Body of pancreas (tissue), 4 donors: ENCODE measurements at regions not wholly inside any gene's neighbourhood (a gene's known extent, or its start where the extent isn't known, plus 50 kb on each side); places are given as distances from the start of the nearest gene placed in this dataset.
"Not testable (repeated sequence)": the region's sequence is repeated elsewhere in the genome, so short reads cannot be mapped to it uniquely, and the experiment has no call there.

Source experiments
- POLR2A ChIP-seq, 3 donors: fragments of 450-650 bp; IDR thresholded peaks; one replicate each; pipeline ENCODE4 v1.6.1; 2016; ENCODE audit warnings: antibody characterized with exemption in 3 of 3, mild to moderate bottlenecking in 2 of 3
- TF ChIP-seq, protein P1 (sequence below), 7 experiments: fragments of 450-650 bp in 4 of 7; fragments of 200-600 bp in 3 of 7; sonication (generic) in 3 of 7; IDR thresholded peaks; one replicate each; pipeline ENCODE4 v1.5.1; 2016 to 2019; ENCODE audit warnings: antibody characterized with exemption in 7 of 7

DNA sequence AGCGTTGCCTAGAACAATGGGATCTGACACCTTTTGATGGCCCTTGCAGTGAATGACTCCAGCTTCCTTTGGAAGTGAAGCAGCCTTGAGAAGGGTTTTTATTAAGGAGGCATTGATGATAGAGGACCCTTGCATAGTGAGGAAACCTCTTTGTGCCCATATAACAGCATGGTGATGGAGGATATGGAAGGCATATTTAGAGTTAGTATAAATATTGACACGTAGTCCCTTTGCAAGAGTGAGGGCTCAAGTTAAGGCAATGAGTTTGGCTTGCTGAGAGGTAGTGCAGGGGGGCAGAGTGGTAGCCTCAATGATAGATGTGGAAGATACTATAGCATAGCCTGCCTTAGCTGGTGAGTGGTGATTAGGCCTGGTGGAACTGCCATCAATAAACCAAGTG, 173.8 kb downstream of the UNC5CL start:
- TF ChIP-seq, protein P1, sequence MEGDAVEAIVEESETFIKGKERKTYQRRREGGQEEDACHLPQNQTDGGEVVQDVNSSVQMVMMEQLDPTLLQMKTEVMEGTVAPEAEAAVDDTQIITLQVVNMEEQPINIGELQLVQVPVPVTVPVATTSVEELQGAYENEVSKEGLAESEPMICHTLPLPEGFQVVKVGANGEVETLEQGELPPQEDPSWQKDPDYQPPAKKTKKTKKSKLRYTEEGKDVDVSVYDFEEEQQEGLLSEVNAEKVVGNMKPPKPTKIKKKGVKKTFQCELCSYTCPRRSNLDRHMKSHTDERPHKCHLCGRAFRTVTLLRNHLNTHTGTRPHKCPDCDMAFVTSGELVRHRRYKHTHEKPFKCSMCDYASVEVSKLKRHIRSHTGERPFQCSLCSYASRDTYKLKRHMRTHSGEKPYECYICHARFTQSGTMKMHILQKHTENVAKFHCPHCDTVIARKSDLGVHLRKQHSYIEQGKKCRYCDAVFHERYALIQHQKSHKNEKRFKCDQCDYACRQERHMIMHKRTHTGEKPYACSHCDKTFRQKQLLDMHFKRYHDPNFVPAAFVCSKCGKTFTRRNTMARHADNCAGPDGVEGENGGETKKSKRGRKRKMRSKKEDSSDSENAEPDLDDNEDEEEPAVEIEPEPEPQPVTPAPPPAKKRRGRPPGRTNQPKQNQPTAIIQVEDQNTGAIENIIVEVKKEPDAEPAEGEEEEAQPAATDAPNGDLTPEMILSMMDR (IDR thresholded peaks at IDR 0.05) = not testable (repeated sequence)
- not testable (repeated sequence) for TF ChIP-seq POLR2A (IDR thresholded peaks at IDR 0.05)
